HG02870 (cell line): ENCODE measurements at regions not wholly inside any gene's neighbourhood (a gene's known extent, or its start where the extent isn't known, plus 50 kb on each side); places are given as distances from the start of the nearest gene placed in this dataset.
A peak's percentile ranks its signal among the peaks of the same experiment; 100 is the strongest.

Source experiments
- ATAC-seq: cut with Tn5 transposase; IDR thresholded peaks from one replicate; pipeline ENCODE4 v1.9.1; 2021; ENCODE audit warnings: mild to moderate bottlenecking, moderate library complexity; ENCODE audit not compliant: unreplicated experiment

DNA sequence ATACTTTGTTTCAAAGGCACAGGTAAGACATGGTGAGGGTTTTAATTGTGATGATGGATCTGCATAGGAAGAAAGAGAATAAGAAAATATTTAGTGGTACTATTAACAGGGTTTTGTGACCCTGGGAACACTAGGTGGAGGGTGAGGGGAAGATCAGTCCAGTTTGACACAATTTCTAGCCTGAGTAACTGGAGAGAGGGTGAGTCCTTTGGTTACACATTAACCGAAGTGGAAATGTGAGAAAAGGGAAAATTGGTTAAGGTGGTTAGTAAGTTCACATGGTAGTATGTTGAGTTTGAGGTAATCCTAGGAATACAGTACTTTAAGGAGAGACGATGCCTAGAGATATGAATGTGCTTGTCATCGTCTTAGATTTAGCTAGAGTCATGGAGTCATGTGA, 54.8 kb upstream of the POU3F2 start:
- ATAC-seq = no peak

DNA sequence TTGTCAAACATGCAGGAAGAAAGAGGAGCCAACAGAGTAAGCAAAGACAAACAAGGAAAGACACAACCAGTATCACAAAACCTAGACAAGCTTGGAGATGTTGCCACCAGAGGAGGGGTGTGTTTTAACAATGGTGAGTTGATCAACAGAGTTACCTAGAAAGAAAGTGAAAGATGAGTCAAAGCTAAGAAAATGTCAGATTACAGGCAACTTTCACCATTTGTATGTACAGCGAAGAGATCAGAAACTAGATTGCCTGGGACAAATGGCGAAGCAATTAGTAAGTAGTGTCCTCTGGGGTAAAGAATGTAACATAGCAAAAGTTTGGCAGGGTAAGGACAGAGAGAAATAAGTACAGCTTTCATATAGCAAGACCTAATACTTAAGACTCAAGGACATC, 51.6 kb upstream of the POU3F2 start:
- peak; percentile 46 for ATAC-seq

DNA sequence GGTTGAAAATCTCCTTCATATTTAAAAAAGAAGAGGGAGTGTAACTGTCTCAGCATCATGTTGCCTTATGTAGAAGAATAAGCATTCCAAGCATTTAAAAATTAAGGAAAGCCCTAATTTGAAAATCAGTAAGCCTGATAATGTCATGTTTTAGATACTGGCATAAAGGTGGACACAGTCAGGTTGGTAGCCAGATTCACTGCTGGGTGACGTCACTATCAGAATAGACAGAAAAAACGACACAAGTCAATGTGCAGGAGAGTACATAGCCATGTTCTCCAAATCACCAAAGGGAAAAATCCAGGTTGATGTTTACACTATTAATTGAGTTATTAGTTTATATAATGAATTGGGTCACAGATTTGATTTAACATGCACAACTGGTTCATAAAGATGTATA, 50.8 kb upstream of the POU3F2 start:
- ATAC-seq = no peak
